NCI-H510A treated with DMSO at 0.1 percent for 48 hours (cell line): ENCODE measurements at regions not wholly inside any gene's neighbourhood (a gene's known extent, or its start where the extent isn't known, plus 50 kb on each side); places are given as distances from the start of the nearest gene placed in this dataset.

Experiments used
- DNase-seq: peaks from one replicate; lab custom pipeline; 2025; lab: John Stamatoyannopoulos, UW

DNA sequence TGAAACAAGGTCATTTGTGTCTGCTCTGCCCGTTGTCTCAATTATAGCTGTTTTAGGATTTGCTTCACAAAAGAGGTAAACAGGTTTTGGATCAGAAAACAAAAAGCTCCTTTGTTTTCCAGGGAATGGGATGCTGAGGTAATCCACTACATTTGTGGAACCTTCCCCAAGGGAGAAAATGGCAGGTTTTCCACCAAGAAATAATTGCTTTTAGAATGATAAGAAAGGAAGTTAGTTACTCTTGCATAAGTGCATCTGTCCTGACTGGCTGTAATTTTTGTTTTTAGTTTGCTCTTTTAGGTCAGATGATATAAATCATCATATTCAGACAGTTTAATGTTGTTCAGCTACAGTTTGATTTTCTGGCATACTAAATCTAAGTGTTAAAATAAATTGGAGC is 198.5 kb upstream of the COL8A1 start:
- no peak for DNase-seq

DNA sequence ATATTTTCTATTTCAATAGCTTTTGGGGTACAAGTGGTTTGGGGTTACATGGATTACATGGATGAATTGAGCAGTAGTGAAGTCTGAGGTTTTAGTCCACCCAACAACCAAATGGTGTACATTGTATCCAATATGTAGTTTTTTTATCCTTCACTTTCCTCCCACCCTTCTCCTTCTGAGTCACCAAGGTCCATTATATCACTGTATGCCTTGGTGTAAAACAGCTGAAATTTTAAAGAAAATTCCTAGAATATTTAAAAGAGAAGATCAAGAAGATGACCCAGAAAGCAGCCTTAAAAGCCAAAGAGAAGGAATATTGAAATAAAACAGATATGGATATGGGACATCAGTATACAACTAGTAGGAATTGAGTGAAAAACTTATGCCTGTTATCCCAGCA is 204.2 kb upstream of the COL8A1 start:
- DNase-seq = no peak

DNA sequence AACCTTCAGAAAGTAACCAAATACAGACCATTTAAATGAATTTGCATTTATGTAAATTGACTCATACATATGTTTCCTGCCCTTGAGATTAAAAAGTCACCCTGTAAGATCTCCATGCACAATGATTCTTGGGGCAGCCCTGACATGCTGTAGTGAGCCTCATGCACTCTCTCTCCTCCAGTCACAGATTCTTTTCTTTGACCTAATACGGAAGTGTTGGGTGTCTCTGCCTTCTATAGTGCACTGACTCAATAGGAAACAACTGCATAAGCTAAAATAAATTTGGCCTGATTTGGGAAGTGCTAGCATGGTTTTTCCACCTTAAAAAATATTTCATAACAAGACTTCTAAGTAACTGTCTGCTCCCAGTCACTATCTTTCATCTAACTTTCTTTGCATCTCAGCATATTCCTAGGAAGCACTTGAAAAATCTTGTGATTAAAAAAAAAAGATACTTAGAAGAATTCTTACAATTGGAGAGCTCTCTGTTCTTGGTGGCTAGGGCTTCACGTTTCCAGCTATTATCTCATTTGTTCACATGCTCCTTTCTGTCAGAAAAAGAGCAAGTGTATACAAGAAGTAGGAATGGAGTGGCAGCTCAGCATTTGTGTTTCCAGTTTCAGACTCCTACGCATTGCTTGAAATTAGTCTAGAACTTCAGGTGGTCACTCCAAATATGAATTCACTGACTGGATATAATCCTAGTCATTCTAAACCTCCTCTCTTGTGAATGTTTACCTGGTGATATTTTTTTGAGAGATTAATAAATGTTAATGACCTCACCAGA is 207.9 kb upstream of the COL8A1 start:
- no peak for DNase-seq

DNA sequence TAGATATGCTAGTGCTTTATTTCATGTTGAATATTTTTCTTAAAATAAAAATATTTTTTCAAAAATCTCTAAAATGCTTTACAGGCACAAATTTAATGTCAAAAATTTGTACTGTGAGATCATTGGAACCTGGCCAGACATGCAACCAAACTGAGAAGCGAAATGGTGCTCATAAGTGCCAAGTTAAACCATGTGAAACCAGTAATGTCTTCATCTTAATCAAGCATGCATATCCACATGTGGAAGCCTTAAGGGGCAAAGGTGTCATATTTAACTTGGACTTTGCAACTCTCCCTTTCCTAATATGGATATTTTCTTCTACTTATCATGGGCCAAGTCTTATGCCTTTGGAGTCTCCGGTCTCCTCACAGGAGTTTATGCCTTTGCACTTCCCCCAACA is 208.9 kb upstream of the COL8A1 start:
- no peak for DNase-seq

DNA sequence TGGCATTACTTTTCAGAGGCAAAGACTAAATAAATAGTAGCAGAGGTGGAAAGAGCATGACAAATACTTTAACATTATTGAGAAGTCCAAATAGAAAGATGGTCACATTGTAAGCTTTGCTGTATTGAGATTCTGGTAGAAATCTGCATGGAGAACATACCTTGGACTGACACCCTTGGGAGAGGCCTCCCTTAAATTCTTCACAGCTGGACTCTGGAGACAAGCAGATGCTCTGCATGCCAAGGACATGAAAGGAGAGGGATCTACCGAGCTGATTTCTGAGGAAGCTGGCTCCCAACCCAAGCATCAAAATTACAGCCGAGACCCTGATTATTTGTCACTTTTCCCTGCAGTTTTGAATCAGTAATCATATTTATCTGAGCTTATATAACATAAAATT is 212.5 kb upstream of the COL8A1 start:
- DNase-seq = no peak

DNA sequence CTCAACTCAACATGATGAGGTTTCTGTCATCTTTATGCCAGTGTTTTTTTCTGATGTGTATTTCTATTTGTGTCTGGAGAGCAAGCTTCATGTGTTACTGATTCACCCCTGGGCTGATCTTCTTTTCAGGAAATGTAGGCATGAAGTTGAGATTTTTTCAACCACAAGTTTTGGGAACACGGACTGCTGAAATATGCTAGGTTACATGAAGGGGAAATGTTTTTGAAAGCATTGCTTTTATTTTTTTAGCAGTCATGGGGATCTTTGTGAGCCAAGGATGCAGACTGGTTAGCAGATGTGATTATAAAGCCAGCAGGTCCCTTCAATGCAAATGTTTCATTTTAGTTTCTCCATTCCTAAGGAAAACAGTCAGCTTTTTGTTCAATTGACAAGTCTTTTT is 219.3 kb upstream of the COL8A1 start:
- DNase-seq = no peak

DNA sequence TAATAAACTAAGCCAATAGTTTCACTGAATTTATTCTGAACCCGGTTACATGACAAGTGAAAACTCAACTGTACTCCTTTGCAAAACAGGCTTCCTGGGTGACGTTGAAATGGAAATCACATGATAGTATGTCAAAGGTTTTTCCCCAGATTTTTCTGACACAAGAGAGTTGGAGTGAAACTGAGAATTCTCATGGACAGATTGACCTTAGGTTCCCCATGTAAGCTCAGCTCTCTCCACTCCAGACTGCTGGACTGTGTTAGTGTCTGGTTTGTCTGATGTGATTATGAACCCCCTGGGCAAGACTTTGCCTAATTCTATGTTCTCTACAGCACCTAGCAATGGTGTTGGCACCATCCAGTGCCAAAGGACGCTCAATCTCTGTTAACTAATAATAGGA is 219.7 kb upstream of the COL8A1 start:
- no peak for DNase-seq

DNA sequence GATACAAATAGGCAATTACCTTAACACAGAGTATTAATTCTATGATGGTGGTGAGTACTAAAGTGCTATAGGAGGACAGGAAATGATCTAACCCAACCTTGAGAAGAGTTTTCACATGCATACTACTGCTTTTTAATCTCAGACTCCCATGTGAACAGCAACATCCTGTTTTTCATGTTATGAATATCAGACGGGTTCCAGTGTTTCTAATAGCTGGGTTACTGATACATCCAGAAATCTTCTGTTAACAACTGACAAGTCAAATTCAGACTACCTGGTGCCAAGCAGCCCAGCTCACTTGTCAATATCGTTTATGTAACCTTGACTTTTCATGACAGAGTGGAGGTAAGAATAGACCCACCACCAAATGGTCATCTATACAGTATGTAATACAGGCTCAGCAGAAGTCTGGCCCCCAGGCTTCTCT is 220.2 kb upstream of the COL8A1 start:
- DNase-seq = no peak

DNA sequence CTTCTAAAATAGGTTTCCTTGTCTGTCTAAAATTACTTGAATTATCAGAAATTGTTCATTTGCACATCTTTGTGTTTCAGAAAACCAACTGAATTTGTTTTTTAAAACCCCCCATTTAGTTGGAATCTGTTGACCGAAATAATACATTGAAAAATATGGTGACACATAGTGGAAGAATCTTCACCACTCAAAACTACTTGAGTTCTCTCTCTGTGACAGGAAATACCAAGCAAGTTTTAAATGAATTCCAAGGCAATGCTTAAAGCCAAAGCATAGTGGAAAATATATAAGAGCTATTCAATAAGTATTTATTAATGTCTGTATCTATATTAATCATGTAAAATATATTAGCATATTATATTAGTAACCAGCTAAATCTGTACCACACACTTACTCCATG is 224.9 kb upstream of the COL8A1 start:
- no peak for DNase-seq

DNA sequence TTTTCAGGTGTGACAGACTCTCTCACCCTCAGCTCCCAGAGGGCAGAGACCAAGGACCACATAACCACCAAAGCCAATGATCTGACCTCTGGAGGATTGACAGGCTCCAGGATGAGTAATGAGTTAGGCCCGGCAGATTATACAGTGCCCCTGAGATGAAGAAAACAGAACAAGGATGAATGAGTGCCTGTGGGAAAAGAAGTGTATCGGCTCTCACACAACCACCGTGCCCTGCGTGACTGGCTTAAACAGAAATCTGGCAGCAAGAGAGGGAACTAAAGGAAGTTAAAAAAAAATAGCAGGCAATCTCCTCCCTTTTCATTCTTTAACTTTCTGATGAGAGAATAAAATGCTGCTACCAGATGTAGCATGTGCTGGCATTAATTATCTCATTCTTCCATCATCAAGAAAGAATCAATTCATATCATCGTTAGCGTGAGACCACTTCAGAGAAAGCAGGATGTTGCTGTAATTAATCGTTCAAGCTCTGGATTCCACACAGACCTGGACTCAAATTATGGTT is 227.5 kb upstream of the COL8A1 start:
- DNase-seq = no peak

DNA sequence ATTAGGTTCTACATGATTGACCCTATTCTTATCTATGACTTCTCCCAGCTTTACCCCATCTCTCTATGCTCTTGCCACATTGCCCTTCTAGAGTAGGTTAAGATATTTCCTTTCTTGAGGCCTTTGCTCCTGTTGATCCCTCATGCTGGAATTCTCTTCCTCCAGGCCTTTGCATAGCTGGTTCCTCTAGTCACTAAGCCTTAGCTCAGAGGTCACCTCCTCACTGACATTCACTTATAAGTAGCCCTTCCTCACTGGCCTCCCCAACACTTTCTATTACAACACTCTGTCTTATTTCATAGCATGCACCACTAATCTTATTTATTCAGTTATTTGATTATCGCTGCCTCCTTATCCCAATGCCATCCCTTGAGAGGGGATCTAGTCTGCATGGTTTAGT is 228.4 kb upstream of the COL8A1 start:
- no peak for DNase-seq

DNA sequence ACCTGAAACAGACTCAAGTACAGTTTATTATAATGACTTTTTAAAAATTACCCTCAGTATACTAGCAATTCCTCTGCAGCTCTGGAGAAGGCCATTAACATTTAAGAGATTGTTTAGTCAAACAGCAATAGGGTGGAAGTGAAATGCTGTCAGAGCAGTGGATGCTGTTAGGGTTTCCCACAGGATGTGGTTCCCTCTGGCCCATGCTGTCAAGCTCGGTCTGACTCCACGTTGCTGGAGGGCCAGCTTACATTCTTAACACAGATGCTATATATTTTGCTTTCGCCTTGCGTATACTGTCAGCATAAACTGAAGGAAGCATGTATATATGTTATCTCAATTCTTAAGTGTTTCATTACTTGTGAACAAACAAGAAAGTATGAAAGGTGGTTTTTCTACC is 231.1 kb upstream of the COL8A1 start:
- DNase-seq = no peak

DNA sequence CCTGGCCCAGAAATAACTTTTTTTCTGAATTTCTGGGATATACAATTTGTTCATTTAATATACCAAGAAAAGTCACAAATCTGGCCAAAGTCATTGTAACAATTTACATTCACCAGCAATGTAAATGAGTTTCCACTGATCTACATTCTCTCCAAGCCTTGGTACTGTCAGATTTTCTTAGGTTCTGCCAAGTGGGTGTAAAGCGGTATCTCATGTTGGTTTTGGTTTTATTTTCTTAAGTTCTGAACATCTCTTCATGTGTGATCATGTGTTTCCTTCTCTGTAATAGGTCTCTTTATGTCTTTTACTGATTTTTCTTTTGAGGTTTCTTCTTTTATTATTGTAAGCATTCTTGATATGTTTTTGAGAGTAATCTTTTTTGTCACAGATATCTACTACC is 235.6 kb upstream of the COL8A1 start:
- no peak for DNase-seq

DNA sequence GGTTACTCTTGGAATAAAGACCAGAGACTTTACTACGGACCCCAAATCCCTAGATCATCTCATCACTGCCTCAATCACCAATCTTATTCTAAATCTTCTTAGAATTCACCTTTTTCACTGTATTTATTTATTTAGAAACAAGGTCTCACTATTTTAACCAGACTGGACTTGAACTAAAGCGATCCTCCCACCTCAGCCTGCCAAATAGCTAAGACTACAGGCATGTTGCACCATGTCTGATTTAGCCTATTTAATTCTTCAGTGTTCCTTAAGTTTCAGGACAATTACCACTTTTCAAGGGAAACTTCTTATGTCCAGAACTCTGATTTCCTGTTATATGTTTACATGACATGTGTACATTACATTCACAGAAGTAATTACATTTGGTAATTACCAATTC is 238.0 kb upstream of the COL8A1 start:
- no peak for DNase-seq

DNA sequence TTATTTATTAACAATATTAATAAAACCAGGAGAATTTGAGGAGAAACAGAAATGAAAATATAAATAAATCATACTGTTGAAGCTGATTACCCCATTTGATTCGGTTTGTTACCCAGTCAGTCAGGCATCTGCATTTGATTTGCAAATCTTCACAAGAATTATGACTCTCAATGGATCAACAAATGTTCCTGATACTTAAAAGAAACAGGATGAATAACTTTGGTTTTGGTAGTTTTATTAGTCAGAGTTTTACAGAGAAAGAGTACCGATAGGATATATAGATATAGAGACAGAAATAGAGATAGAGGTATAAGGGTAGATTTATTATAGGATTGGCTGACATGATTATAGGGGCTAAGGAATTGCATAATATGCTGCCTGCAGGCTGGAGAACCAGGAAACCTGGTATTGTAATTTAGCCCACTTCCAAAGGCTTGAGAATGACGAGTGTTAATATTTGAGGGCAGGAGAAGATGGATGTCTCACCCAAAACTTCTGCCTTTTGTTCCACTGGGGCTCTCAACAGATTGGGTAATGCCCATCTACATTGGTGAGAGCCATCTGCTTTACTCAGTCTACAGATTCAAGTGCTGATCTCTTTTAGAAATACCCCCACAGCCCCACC is 241.6 kb upstream of the COL8A1 start:
- DNase-seq = no peak

DNA sequence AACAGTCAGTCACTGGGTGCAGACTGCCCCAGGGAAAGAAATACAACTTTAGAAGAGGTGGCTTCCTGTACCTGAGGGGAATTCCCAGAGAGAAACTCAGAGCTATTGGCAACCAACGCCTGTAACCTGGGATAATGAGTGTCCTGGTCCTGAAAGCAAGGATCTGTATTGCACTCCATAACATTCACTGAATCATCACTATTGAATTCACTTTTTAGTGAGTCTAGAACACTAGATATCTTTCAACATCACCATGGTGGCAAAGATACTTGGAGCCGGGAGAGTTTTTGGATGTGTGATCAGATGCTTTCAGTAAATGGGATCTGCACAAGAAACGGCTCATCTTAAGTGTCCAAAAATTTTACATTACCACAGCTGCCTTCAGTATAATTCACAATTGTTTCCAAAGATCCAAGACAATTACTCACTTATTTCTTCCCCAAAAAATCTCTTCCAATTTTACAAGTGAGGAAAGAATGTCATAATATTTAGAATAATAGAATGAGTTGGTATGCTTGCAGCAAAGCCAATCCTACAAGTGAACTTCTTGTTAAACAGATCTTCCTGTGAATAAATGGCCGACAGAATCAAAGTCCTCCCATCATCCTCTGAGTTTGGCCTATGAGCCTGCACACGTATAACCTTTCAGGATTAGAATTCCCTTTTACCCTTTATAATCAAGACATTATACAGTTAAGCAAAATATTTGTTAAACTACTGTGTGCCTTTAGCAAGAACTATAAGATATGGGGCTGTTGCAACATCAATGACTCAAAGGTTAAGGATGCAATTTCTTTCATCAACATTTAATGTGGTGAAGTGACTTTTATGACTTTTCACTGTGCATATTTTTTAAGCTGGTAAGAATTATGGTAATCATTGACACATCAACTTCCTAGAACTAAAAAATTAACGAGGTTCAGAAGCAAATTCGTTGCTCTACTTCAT is 243.3 kb upstream of the COL8A1 start:
- no peak for DNase-seq

DNA sequence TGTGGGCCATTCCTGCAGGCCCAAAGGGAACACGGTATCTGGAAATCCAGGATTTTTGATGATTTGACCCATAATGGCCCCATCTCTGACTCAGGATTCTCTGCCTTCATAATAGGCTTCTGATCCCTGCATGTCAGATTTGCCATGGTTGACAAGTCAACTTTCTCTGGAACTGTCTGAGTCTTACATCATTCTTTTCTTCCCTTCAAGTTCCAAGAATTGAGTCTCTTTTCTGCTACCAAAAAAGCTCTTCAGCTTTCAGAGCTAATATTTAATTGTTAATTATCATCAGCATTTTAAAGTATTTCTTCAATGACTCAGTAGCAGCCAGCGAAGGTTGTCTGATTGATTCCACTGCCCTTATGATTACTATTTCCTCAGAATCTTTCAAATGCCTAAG is 244.4 kb upstream of the COL8A1 start:
- DNase-seq = no peak

DNA sequence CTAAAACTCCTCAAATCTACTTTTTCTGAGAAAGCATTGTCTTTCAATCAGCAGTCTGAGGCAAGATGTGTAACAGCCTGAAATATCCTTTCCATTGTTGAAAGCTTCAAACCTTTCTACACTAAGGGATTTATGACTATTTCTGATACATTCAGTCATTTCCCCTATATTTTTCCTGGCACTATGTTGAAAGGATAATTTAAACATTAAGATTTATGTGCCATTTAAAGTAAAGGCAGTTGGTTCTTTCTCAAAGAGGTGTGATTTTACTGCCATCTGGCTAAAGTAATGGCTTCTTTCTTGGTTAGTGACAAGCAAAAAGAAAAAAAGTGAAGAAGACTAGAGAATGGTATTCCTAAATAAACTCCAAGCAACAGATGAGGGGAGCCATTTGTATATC is 249.6 kb upstream of the COL8A1 start:
- no peak for DNase-seq

DNA sequence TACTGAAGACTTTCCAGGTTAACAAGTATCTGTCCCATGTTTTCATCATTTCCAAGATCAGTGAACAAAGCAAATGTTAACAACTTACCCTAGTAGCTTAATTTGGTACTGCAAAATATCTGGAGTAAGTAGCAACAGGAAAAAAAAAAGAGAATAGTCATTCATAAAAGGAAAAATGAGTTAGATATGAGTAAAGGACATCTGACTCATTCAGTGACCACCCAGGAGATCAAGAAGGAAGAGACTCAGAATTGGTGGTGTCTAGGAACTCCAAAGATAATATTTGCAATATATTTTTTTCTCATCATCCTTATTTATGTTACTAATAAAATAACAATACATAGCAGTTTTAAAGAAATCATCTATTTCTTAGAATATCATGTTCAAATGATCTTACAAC is 253.8 kb upstream of the COL8A1 start:
- DNase-seq = no peak

DNA sequence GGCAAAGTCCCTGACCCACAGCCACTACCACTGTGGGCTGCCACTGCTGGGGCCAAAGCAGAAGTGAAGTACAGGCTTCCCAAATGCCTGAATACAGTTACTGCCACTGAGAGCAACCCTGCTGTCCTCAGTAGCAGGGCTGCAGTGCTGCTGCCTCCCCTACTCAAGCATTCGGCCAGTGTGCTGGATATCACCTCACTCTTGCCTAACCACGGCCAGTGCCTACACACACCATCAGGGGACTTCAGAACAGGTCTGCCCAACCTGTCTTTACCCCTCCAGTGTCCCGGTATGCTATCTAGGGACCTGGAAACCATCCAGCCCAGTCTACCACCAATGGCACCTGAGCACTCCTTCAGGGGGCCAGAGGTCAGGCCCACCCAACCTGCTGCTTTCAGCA is 261.5 kb upstream of the COL8A1 start:
- no peak for DNase-seq

DNA sequence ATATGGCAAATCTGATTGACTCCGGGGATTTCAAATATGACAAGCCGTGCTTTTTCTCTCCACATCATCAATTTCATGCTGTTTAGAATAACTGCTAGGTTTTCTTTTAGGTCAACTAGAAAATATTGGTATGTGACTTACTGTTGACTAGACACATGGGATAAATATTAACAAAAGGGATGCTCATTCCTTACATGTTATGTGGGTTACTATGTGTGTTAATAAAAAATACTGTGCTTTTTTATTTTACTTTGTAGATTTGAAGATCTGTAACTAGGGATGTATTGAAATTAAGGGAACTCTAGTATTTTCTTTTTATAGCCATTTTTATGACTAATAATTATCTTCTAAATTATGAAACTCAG is 264.6 kb upstream of the COL8A1 start:
- no peak for DNase-seq

DNA sequence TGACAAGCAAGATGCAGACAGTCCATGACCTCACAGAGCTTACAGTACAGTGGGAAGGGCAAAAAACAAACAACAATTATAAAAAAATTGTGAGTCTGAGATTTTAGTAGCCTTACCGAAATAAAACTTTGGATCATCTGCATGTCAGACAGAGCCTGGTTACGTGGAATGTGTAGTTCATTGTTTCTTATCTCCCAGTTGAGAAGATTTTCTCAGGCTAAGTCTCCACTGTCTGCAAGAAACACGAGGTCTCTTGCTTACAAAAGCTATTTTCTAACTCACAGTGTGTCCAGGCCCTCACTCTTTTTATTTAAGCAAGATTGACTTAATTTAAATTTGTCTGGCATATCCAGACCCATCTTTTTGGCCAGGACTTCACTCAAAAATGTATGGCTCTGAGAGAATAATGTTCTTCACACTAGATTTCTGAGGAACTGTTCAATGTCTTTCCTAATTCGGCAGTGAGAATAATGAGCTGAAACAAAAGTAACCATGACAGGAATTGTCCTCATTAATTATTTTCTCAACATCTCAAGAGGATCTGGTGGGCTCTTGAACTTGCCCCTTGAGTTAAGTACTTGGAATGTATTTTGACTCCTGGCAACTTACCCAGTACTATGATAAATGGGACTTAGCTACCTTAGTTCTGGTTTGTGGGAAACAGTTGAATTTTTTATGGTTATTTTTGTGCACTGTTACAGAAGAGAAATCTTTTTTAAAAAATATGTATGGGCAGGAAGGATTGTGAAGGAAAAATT is 265.1 kb upstream of the COL8A1 start:
- DNase-seq = no peak
